ENCODE measurements at regions not wholly inside any gene's neighbourhood (a gene's known extent, or its start where the extent isn't known, plus 50 kb on each side); places are given as distances from the start of the nearest gene placed in this dataset.
"Not testable (repeated sequence)": the region's sequence is repeated elsewhere in the genome, so short reads cannot be mapped to it uniquely, and the experiment has no call there.

GRCh38 chr16:29237495-29237894, 169.0 kb downstream of the NPIPB11 start:
- not testable (repeated sequence) for TF ChIP-seq CTCF (conservative IDR thresholded peaks at IDR 0.05; ENCODE audit: low read length); EZH2phosphoT487 (IDR thresholded peaks at IDR 0.05; ENCODE audit: borderline replicate concordance)

All from Loucy (cell line).